RWPE1 (cell line): ENCODE measurements at regions not wholly inside any gene's neighbourhood (a gene's known extent, or its start where the extent isn't known, plus 50 kb on each side); places are given as distances from the start of the nearest gene placed in this dataset.

Source experiments
- CTCF ChIA-PET: fragments of 350-600 bp; sonication (Branson Sonifier 250); formaldehyde crosslinking; extraction: SDS; loops from one replicate; lab custom pipeline; 2021; lab: Yijun Ruan, JAX
- POLR2A ChIA-PET: fragments of 400-600 bp; formaldehyde crosslinking; extraction: SDS; loops from one replicate; lab custom pipeline; 2020; ENCODE audit warnings: antibody characterized with exemption; ENCODE audit not compliant: low non-redundant PET; lab: Yijun Ruan, JAX
- DNase-seq: peaks from one replicate; pipeline ENCODE4 v3.0.0; 2012; ENCODE audit warnings: low spot score
- H3K27ac ChIP-seq: fragments of 450-650 bp; 2 replicates; pipeline ENCODE4 v1.5.1; 2017
- CTCF ChIP-seq: fragments of 450-650 bp; conservative IDR thresholded peaks from 2 replicates; pipeline ENCODE4 v1.5.1; 2017; ENCODE audit warnings: low read depth, mild to moderate bottlenecking

GRCh38 chr10:106106114-106106513, 1058.4 kb downstream of the SORCS1 start:
- POLR2A ChIA-PET, result no interaction called here
- no peak for TF ChIP-seq CTCF

GRCh38 chr10:106089855-106090254, 1074.7 kb downstream of the SORCS1 start:
- TF ChIP-seq CTCF, result no peak
- POLR2A ChIA-PET, result no interaction called here
- CTCF ChIA-PET, result no interaction called here
- no peak overlapping the region for H3K27ac ChIP-seq
- no peak for DNase-seq

More at GRCh38 chr10:106106114-106106513, 1058.4 kb downstream of the SORCS1 start:
- DNase-seq, result no peak
- H3K27ac ChIP-seq, result no peak overlapping the region
- CTCF ChIA-PET, result interaction anchor here (0.6 kb wide), 1 partner anchor 1757 kb away, joined by 3 read pairs; no protein-coding TSS in a partner anchor

GRCh38 chr10:106086391-106086790, 1078.1 kb downstream of the SORCS1 start:
- no peak for TF ChIP-seq CTCF
- POLR2A ChIA-PET, result no interaction called here
- no peak for DNase-seq
- no peak overlapping the region for H3K27ac ChIP-seq
- CTCF ChIA-PET, result interaction anchor here (0.6 kb wide), 1 partner anchor 1179 kb away, joined by 4 read pairs; no protein-coding TSS in a partner anchor

- ChIA-PET CTCF (no interaction called here), POLR2A (no interaction called here)
- DNase-seq, result no peak
- H3K27ac ChIP-seq, result no peak overlapping the region
- no peak for TF ChIP-seq CTCF
Measured at GRCh38 chr10:106083572-106083971, 1080.9 kb downstream of the SORCS1 start.

GRCh38 chr10:106082865-106083264, 1081.6 kb downstream of the SORCS1 start:
- H3K27ac ChIP-seq, result no peak overlapping the region
- no peak for TF ChIP-seq CTCF
- DNase-seq, result peak; percentile 7
- ChIA-PET POLR2A (no interaction called here), CTCF (no interaction called here)

GRCh38 chr10:106078895-106079576, 1085.5 kb downstream of the SORCS1 start:
- POLR2A ChIA-PET, result no interaction called here
- no peak overlapping the region for H3K27ac ChIP-seq
- DNase-seq, result no peak
- CTCF ChIA-PET, result no interaction called here
- no peak for TF ChIP-seq CTCF
